ENCODE measurements at regions not wholly inside any gene's neighbourhood (a gene's known extent, or its start where the extent isn't known, plus 50 kb on each side); places are given as distances from the start of the nearest gene placed in this dataset.

DNA sequence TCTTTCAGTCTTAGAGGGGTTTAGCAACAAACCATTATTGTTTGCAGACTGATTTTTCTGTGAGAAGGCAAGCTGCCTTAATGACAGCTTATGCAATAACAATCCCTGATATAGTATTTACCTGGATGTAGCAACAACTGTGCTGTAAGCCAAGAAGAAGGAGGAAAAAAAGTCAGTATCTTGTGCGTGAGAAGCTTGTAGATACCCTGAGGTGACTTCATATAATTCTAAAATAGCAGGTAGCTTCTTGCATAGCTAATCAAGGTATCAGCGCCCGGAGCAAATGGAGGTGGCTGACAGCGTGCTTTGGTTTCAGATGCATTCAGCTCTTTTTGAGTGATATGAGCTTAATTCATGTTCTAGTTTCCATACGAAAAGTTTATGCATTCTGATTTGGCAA is 309.8 kb downstream of the KLF5 start:
- TF ChIP-seq, protein P1, sequence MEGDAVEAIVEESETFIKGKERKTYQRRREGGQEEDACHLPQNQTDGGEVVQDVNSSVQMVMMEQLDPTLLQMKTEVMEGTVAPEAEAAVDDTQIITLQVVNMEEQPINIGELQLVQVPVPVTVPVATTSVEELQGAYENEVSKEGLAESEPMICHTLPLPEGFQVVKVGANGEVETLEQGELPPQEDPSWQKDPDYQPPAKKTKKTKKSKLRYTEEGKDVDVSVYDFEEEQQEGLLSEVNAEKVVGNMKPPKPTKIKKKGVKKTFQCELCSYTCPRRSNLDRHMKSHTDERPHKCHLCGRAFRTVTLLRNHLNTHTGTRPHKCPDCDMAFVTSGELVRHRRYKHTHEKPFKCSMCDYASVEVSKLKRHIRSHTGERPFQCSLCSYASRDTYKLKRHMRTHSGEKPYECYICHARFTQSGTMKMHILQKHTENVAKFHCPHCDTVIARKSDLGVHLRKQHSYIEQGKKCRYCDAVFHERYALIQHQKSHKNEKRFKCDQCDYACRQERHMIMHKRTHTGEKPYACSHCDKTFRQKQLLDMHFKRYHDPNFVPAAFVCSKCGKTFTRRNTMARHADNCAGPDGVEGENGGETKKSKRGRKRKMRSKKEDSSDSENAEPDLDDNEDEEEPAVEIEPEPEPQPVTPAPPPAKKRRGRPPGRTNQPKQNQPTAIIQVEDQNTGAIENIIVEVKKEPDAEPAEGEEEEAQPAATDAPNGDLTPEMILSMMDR (IDR thresholded peaks at IDR 0.05) = no peak
- TF ChIP-seq POLR2A (IDR thresholded peaks at IDR 0.05) = no peak

Measured in body of pancreas (tissue), 4 donors.